Osteoblast (primary cell): ENCODE measurements at regions not wholly inside any gene's neighbourhood (a gene's known extent, or its start where the extent isn't known, plus 50 kb on each side); places are given as distances from the start of the nearest gene placed in this dataset.

Experiments
- DNase-seq: peaks from one replicate; pipeline ENCODE4 v3.0.0; 2011; ENCODE audit warnings: low spot score, mixed read lengths; ENCODE audit not compliant: insufficient read length; ENCODE audit errors: missing footprints
- H2AFZ ChIP-seq: 2 replicates; pipeline ENCODE4 v1.6.0; 2011; ENCODE audit warnings: mild to moderate bottlenecking, low read length
- H3K27ac ChIP-seq: 2 replicates; pipeline ENCODE4 v1.5.1; 2011; ENCODE audit warnings: mild to moderate bottlenecking, low read depth, low read length, moderate library complexity
- H3K27me3 ChIP-seq: 2 replicates; pipeline ENCODE4 v1.6.0; 2012; ENCODE audit warnings: mild to moderate bottlenecking, control low read depth, inconsistent platforms, low read length, moderate library complexity; ENCODE audit not compliant: insufficient read depth
- H3K36me3 ChIP-seq: 2 replicates; pipeline ENCODE4 v1.5.1; 2011; ENCODE audit warnings: mild to moderate bottlenecking, low read length, control low read depth, moderate library complexity; ENCODE audit not compliant: insufficient read depth
- H3K4me1 ChIP-seq: 2 replicates; pipeline ENCODE4 v1.5.1; 2011; ENCODE audit warnings: mild to moderate bottlenecking, low read length, control low read depth, moderate library complexity; ENCODE audit not compliant: insufficient read depth
- H3K4me2 ChIP-seq: 2 replicates; pipeline ENCODE4 v1.6.0; 2011; ENCODE audit warnings: mild to moderate bottlenecking, low read length; ENCODE audit not compliant: insufficient read depth
- H3K4me3 ChIP-seq: fragments of 200-600 bp; sonication (generic); 3 replicates; pipeline ENCODE4 v1.5.1; 2012; ENCODE audit warnings: mild to moderate bottlenecking, low read length, inconsistent platforms; ENCODE audit not compliant: insufficient read depth
- H3K79me2 ChIP-seq: 2 replicates; pipeline ENCODE4 v1.6.0; 2012; ENCODE audit warnings: mild to moderate bottlenecking, low read length, control low read depth, inconsistent platforms; ENCODE audit not compliant: insufficient read depth
- H3K9me3 ChIP-seq: 2 replicates; pipeline ENCODE4 v1.5.1; 2011; ENCODE audit warnings: low read depth, low read length, control low read depth
- H4K20me1 ChIP-seq: 2 replicates; pipeline ENCODE4 v1.6.0; 2012; ENCODE audit warnings: mild to moderate bottlenecking, low read length, control low read depth; ENCODE audit not compliant: insufficient read depth
- CTCF ChIP-seq: IDR thresholded peaks from 2 replicates; pipeline ENCODE4 v1.5.1; 2011; ENCODE audit warnings: mild to moderate bottlenecking, low read depth, low read length, moderate library complexity; ENCODE audit errors: extremely low read depth

- no peak overlapping the region for H3K4me2 ChIP-seq
- H3K27me3 ChIP-seq, result no peaks in the 10 kb centered on the region
- no peak overlapping the region for H3K27ac ChIP-seq
- H3K79me2 ChIP-seq, result no peaks in the 10 kb centered on the region
- DNase-seq, result no peak
- H3K9me3 ChIP-seq, result peaks cover 2% of the 10 kb centered on the region
- H3K4me1 ChIP-seq, result no peaks in the 10 kb centered on the region
- H2AFZ ChIP-seq, result no peak overlapping the region
- H3K4me3 ChIP-seq, result no peak overlapping the region
- TF ChIP-seq CTCF, result no peak
- no peaks in the 10 kb centered on the region for H4K20me1 ChIP-seq
- H3K36me3 ChIP-seq, result no peaks in the 10 kb centered on the region
These were observed 247.8 kb upstream of the MCTP2 start for GRCh38 chr15:93983526-93983925.

DNA sequence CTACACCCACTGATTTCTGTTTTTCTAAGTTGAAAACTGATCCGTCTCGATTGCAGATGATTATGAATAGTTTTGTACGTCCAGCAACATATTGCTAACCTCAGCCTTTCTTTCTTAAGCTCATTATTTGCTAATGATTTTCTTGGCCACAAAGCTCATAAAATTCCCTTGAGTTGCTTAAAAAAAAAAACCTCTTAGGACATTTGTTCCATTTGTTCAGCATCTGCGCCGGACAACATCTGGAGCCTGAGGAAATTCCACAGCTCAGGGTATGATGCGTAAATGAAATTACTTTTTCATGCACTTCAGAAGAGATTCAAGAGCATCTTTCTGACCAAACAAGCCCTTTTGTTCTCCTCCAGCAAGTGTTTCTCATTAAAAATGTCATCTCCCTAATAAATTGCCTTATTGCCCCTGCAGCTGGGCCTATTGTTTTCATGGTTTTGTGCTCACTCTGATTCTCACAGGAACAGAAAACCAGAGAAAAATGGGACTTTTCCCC lies 249.1 kb upstream of the MCTP2 start:
- Histone ChIP-seq H4K20me1 (no peaks in the 10 kb centered on the region), H3K4me3 (no peak overlapping the region), H3K27ac (no peak overlapping the region), H2AFZ (no peak overlapping the region), H3K9me3 (peaks cover 2% of the 10 kb centered on the region), H3K36me3 (no peaks in the 10 kb centered on the region), H3K79me2 (no peaks in the 10 kb centered on the region), H3K4me2 (no peak overlapping the region), H3K4me1 (no peaks in the 10 kb centered on the region), H3K27me3 (no peaks in the 10 kb centered on the region)
- DNase-seq, result no peak
- TF ChIP-seq CTCF, result no peak

DNA sequence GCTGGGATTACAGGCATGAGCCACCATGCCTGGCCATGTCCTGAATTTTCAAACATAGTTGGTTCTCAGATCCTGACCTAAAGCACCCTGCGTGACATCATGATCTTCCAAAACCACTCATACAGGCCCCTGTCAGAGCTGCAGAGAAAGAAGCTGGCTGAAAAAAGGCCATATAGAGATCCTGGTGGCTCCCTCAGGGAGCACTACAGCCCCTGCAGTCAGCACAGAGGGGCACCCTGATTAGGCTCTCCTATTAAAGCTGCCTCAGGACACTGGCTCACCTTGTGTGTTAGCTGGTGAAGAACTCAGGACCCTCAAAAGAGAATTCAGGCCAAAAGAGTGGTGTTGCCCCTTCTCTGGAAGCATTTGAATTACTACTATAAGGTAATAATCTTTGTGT lies 249.7 kb upstream of the MCTP2 start:
- Histone ChIP-seq H3K9me3 (peaks cover 2% of the 10 kb centered on the region), H4K20me1 (no peaks in the 10 kb centered on the region), H3K36me3 (no peaks in the 10 kb centered on the region), H3K4me2 (no peak overlapping the region), H3K27me3 (no peaks in the 10 kb centered on the region), H2AFZ (no peak overlapping the region), H3K4me1 (no peaks in the 10 kb centered on the region), H3K79me2 (no peaks in the 10 kb centered on the region), H3K27ac (no peak overlapping the region), H3K4me3 (no peak overlapping the region)
- no peak for DNase-seq
- TF ChIP-seq CTCF, result no peak

DNA sequence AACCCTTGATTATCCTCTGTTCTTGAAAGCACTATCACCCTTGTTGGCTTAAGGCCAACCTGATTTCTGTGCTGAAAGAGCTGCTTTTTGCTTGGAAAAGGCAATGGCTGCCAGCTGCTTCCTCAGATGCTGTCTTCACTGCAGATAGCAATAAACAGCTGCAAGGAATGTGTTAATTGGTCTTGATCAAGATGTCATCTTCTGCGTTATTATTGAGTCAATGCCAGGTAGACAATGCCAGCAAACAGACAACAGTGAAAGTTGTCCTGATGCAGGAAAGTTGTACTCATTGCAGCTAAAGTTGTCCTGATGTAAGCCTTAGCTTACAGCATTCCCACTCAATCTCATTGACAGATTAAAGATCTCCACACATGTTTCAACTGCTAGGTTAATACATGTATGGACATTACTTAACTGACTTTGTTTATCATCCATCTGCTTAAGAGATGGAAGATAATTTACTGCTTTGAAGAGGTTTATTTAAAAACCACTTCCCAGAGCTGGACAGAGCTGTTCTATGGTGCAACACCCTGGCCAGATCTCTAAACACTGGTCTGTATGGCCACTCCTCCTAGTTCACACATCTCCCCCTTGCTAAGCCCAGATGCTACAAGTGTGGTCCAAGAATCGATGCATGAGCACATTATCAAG lies 251.0 kb upstream of the MCTP2 start:
- no peak for TF ChIP-seq CTCF
- Histone ChIP-seq H4K20me1 (no peaks in the 10 kb centered on the region), H3K9me3 (peaks cover 2% of the 10 kb centered on the region), H2AFZ (no peak overlapping the region), H3K27ac (no peak overlapping the region), H3K4me3 (no peak overlapping the region), H3K4me1 (no peaks in the 10 kb centered on the region), H3K27me3 (no peaks in the 10 kb centered on the region), H3K79me2 (no peaks in the 10 kb centered on the region), H3K36me3 (no peaks in the 10 kb centered on the region), H3K4me2 (no peak overlapping the region)
- DNase-seq, result no peak
